ENCODE measurements at regions not wholly inside any gene's neighbourhood (a gene's known extent, or its start where the extent isn't known, plus 50 kb on each side); places are given as distances from the start of the nearest gene placed in this dataset.
"Not testable (repeated sequence)": the region's sequence is repeated elsewhere in the genome, so short reads cannot be mapped to it uniquely, and the experiment has no call there.

GRCh38 chr22:22374579-22374978 is 130.0 kb downstream of the VPREB1 start:
- Mint-ChIP-seq H3K36me3 (no peaks in the 10 kb centered on the region), H3K27me3 (peaks cover 14% of the 10 kb centered on the region), H3K9me3 (ENCODE audit: low read depth) (no peaks in the 10 kb centered on the region), H3K4me3 (no peak overlapping the region), H3K4me1 (ENCODE audit: low read depth) (no peaks in the 10 kb centered on the region), H3K27ac (no peak overlapping the region)

DNA sequence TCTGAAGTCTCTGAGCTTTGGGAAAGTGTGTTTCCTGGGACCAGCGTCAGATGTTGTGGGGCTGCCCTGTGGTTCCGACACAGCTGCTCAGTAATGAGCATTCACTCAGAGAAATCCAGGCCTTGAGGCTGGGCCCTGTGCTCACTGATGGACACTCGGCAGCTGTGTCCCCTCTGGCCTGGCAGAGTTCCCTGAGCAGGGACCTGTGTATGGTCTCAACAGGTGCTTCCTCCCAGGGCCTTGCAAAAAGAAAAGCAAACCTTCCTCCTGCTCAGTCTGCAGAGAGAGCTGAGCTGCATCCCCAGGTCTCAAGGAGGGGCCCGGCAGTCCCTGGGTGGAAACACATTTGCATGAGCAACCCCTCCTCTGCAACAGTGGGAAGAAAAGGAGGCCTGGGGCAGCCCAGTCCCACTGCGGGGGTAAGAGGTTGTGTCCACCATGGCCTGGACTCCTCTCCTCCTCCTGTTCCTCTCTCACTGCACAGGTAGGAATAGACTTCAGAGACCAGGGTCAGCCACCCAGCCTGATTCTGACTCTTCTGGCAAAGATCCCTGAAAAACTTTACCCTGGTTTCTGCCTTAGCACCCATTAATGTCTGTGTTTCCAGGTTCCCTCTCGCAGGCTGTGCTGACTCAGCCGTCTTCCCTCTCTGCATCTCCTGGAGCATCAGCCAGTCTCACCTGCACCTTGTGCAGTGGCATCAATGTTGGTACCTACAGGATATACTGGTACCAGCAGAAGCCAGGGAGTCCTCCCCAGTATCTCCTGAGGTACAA is 131.2 kb downstream of the VPREB1 start:
- H3K36me3 Mint-ChIP-seq, result no peaks in the 10 kb centered on the region
- H3K4me1 Mint-ChIP-seq (ENCODE audit: low read depth), result no peaks in the 10 kb centered on the region
- peaks cover 20% of the 10 kb centered on the region for H3K27me3 Mint-ChIP-seq
- H3K4me3 Mint-ChIP-seq, result no peak overlapping the region
- H3K9me3 Mint-ChIP-seq (ENCODE audit: low read depth), result no peaks in the 10 kb centered on the region
- no peak overlapping the region for H3K27ac Mint-ChIP-seq

DNA sequence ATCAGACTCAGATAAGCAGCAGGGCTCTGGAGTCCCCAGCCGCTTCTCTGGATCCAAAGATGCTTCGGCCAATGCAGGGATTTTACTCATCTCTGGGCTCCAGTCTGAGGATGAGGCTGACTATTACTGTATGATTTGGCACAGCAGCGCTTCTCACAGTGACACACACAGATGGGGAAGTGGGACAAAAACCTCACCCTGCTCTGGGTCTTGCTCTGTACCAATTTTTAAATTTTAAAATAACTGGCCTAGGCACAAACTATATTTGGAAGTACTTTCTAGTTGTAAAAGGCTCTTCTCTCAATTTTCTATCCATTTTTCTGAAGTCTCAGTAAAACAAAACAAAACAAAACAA is 131.7 kb downstream of the VPREB1 start:
- Mint-ChIP-seq H3K9me3 (ENCODE audit: low read depth) (no peaks in the 10 kb centered on the region), H3K4me3 (no peak overlapping the region), H3K27me3 (peaks cover 20% of the 10 kb centered on the region), H3K4me1 (ENCODE audit: low read depth) (no peaks in the 10 kb centered on the region), H3K36me3 (no peaks in the 10 kb centered on the region), H3K27ac (no peak overlapping the region)

DNA sequence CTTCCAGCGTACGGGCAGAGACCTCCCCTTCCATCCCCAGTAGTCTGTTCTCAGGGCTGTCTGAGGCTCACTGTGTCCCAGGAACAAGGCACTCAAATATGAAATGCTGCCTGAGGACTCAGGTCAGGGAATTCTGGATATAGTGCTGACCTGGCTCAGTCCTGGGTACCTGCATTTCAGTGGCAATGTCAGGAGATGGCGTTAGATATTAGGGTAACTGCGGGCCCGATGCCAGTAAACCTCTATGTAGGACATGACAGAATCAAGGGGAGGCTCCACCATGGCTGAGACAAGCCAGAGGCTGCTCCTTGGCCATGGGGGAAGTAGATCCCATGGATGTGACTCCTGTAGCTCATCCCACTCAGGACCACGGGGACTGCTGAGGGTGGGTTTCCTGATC is 131.7 kb downstream of the ZNF280B start:
- H3K27ac Mint-ChIP-seq; H3K9me3 Mint-ChIP-seq (ENCODE audit: low read depth); H3K4me3 Mint-ChIP-seq; H3K4me1 Mint-ChIP-seq (ENCODE audit: low read depth); H3K36me3 Mint-ChIP-seq: not testable (repeated sequence)
- H3K27me3 Mint-ChIP-seq, result peaks cover 20% of the 10 kb centered on the region

- H3K36me3 Mint-ChIP-seq, result no peaks in the 10 kb centered on the region
- no peaks in the 10 kb centered on the region for H3K9me3 Mint-ChIP-seq (ENCODE audit: low read depth)
- H3K27me3 Mint-ChIP-seq, result peaks cover 18% of the 10 kb centered on the region
- no peak overlapping the region for H3K4me3 Mint-ChIP-seq
- H3K4me1 Mint-ChIP-seq (ENCODE audit: low read depth), result no peaks in the 10 kb centered on the region
- H3K27ac Mint-ChIP-seq, result no peak overlapping the region
These were observed 131.2 kb downstream of the ZNF280B start for GRCh38 chr22:22377335-22377734.

- peaks cover 17% of the 10 kb centered on the region for H3K27me3 Mint-ChIP-seq
- H3K4me3 Mint-ChIP-seq, result no peak overlapping the region
- H3K27ac Mint-ChIP-seq, result no peak overlapping the region
- H3K36me3 Mint-ChIP-seq, result no peaks in the 10 kb centered on the region
- no peaks in the 10 kb centered on the region for H3K4me1 Mint-ChIP-seq (ENCODE audit: low read depth)
- no peaks in the 10 kb centered on the region for H3K9me3 Mint-ChIP-seq (ENCODE audit: low read depth)
These were observed 129.8 kb downstream of the ZNF280B start for GRCh38 chr22:22378446-22379415.

- Mint-ChIP-seq H3K27ac (no peak overlapping the region), H3K4me1 (ENCODE audit: low read depth) (no peaks in the 10 kb centered on the region), H3K9me3 (ENCODE audit: low read depth) (no peaks in the 10 kb centered on the region), H3K36me3 (no peaks in the 10 kb centered on the region), H3K27me3 (peaks cover 16% of the 10 kb centered on the region), H3K4me3 (no peak overlapping the region)
These were observed 128.2 kb downstream of the ZNF280B start for GRCh38 chr22:22380098-22381030.

DNA sequence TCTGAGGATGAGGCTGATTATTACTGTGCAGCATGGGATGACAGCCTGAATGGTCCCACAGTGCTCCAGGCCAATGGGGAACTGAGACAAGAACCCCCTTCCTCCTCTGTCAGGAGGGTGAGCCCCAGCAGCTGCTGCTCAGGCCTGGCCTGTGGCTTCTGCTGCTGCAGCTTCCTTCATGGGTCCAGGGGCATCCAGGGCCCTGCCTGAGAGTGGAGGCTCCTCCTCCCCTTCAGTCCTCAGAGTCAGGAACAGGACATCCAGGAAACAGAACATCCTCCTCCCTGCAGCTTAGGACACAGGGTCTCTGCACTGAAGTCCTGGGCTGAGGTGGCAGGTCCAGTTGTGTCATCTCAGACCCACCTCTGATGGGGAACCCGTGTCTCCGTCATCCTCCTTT is 127.2 kb downstream of the ZNF280B start:
- H3K36me3 Mint-ChIP-seq; H3K9me3 Mint-ChIP-seq (ENCODE audit: low read depth); H3K4me1 Mint-ChIP-seq (ENCODE audit: low read depth); H3K27ac Mint-ChIP-seq; H3K4me3 Mint-ChIP-seq: not testable (repeated sequence)
- peaks cover 20% of the 10 kb centered on the region for H3K27me3 Mint-ChIP-seq

- Mint-ChIP-seq H3K4me3 (no peak overlapping the region), H3K27me3 (peaks cover 22% of the 10 kb centered on the region), H3K9me3 (ENCODE audit: low read depth) (no peaks in the 10 kb centered on the region), H3K27ac (no peak overlapping the region), H3K4me1 (ENCODE audit: low read depth) (no peaks in the 10 kb centered on the region), H3K36me3 (no peaks in the 10 kb centered on the region)
These were observed 124.3 kb downstream of the ZNF280B start for GRCh38 chr22:22384267-22384666.

DNA sequence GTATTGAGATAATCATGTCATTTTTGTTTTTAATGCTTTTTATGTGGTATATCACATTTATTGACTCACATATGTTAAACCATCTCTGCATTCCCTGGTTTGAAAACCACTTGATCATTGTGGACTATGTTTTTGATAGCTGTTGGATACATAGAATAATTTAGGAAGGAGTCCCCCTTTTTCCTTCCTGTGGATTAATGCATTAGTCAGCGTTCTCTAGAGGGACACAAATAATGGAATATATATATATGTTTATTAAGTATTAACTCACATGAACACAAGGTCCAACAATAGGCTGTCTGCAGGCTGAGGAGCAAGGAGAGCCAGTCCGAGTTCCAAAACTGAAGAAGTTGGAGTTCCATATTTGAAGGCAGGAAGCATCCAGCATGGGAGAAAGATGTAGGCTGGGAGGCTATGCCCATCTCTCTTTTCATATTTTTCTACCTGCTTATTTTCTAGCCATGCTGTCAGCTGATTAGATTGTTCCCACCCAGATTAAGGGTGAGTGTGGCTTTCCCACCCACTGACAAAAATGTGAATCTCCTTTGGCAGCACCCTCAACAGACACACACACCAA is 123.8 kb downstream of the ZNF280B start:
- no peaks in the 10 kb centered on the region for H3K9me3 Mint-ChIP-seq (ENCODE audit: low read depth)

DNA sequence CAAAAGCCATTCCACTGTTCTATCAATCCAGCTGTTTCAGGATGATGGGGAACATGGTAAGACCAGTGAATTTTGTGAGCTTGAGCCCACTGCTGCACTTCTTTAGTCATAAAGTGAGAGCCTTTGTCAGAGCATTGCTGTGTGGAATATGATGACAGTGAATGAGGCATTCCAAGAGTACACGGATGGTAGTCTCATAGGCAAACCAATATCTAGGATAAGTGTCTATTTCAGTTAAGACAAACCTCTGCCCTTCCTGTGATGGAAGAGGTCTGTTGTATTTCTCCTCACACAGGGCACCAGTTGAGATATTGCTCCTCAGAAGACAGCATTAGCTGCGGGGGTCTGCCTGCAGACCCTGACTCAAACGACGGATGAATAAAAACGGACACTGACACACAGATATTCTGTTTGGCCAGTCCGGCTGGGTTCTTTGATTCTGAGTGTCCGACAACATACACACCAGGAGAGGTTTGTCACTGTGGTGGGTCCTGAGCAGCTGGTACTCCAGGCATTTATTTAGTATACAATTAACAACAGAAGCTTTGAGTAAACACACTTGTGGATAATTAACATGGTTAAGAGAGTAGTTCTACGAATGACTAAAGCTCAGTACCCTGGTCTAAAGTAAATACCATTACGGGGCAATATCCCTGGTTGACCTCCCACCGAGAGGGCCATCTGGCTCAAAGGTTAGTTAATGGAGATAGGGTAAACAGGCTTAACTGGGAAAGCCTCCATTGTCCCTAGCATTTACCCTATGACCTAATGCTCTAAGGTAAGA is 121.7 kb downstream of the ZNF280B start:
- H3K4me3 Mint-ChIP-seq, result no peak overlapping the region
- no peaks in the 10 kb centered on the region for H3K9me3 Mint-ChIP-seq (ENCODE audit: low read depth)
- peaks cover 22% of the 10 kb centered on the region for H3K27me3 Mint-ChIP-seq
- H3K36me3 Mint-ChIP-seq, result no peaks in the 10 kb centered on the region
- no peak overlapping the region for H3K27ac Mint-ChIP-seq
- no peaks in the 10 kb centered on the region for H3K4me1 Mint-ChIP-seq (ENCODE audit: low read depth)

More for the DNA sequence above, 123.8 kb downstream of the ZNF280B start:
- Mint-ChIP-seq H3K36me3 (no peaks in the 10 kb centered on the region), H3K4me1 (ENCODE audit: low read depth) (no peaks in the 10 kb centered on the region), H3K27me3 (peaks cover 23% of the 10 kb centered on the region), H3K4me3 (no peak overlapping the region), H3K27ac (no peak overlapping the region)

GRCh38 chr22:22387386-22387736 is 121.2 kb downstream of the ZNF280B start:
- Mint-ChIP-seq H3K27me3 (peaks cover 25% of the 10 kb centered on the region), H3K9me3 (ENCODE audit: low read depth) (peaks cover 2% of the 10 kb centered on the region), H3K4me1 (ENCODE audit: low read depth) (no peaks in the 10 kb centered on the region), H3K36me3 (peaks cover under 1% of the 10 kb centered on the region), H3K27ac (no peak overlapping the region), H3K4me3 (no peak overlapping the region)

DNA sequence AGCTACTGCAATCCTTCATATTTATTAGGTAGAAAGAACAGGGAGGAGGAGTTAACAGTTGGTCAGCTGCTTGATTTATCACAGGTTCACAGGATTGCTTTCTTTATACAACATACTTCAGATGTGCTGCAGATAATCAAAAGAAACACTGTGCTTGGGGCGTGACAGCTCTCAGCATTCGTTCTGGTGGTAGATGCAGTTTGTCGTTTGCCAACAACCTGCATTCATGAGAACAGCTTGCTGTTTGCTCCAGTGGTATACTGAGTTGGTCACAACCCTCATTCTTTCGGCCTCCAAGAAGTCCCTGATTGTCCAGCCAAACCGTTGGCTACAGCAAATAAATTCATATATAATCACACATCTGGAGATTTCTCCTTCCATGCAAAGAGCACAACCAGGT is 120.5 kb downstream of the ZNF280B start:
- Mint-ChIP-seq H3K27me3 (peaks cover 25% of the 10 kb centered on the region), H3K36me3 (peaks cover 3% of the 10 kb centered on the region), H3K4me1 (ENCODE audit: low read depth) (no peaks in the 10 kb centered on the region), H3K27ac (no peak overlapping the region), H3K9me3 (ENCODE audit: low read depth) (peaks cover 7% of the 10 kb centered on the region), H3K4me3 (no peak overlapping the region)

- no peaks in the 10 kb centered on the region for H3K4me1 Mint-ChIP-seq (ENCODE audit: low read depth)
- H3K9me3 Mint-ChIP-seq (ENCODE audit: low read depth), result peaks cover 7% of the 10 kb centered on the region
- no peak overlapping the region for H3K4me3 Mint-ChIP-seq
- peaks cover 3% of the 10 kb centered on the region for H3K36me3 Mint-ChIP-seq
- no peak overlapping the region for H3K27ac Mint-ChIP-seq
- peaks cover 25% of the 10 kb centered on the region for H3K27me3 Mint-ChIP-seq
These were observed 120.0 kb downstream of the ZNF280B start for GRCh38 chr22:22388494-22388893.

Data from activated naive CD8-positive, alpha-beta T cell (primary cell).